K562 (cell line): ENCODE measurements at regions not wholly inside any gene's neighbourhood (a gene's known extent, or its start where the extent isn't known, plus 50 kb on each side); places are given as distances from the start of the nearest gene placed in this dataset.
"Not testable (repeated sequence)": the region's sequence is repeated elsewhere in the genome, so short reads cannot be mapped to it uniquely, and the experiment has no call there.

Experiments used
- ATAC-seq: fragments of 200-7000 bp; cut with Tn5 transposase; 3 replicates; pipeline ENCODE4 v1.9.1; 2020; ENCODE audit warnings: moderate library complexity
- BruUV-seq: library from RNA; stranded (reverse); fragments of 400-500 nt; replicated peaks from 2 replicates; lab custom pipeline; 2021; lab: Mats Ljungman, UMichigan
- CTCF ChIA-PET: fragments of 300-600 bp; formaldehyde crosslinking; extraction: SDS; loops from one replicate; lab custom pipeline; 2021; ENCODE audit warnings: low intra/inter-chr PET ratio; lab: Yijun Ruan, JAX
- POLR2A ChIA-PET: fragments of 300-600, 350-650 bp; sonication (Branson Sonifier 250); formaldehyde crosslinking; extraction: SDS; loops from one replicate; lab custom pipeline; 2021; ENCODE audit warnings: antibody characterized with exemption, inconsistent platforms; lab: Yijun Ruan, JAX
- DNase-seq, 4 experiments: peaks; one replicate each; pipeline versions ENCODE4 v3.0.0 to v3.0.0-alpha.2; 2011 to 2018; ENCODE audit warnings: low spot score in 3 of 4, mixed read lengths in 3 of 4; ENCODE audit errors: extremely low read depth in 1 of 4
- FAIRE-seq: peaks from 2 replicates; lab custom pipeline; 2011; peaks lifted over from hg19 to GRCh38; lab: Jason Lieb, UNC
- H2AFZ ChIP-seq: 2 replicates; pipeline ENCODE4 v1.6.0; 2011; ENCODE audit warnings: low read depth, low read length, control low read depth, inconsistent platforms
- H3K27ac ChIP-seq: fragments of 200-600 bp; 3 replicates; pipeline ENCODE4 v1.8.0; 2011; ENCODE audit warnings: low read depth, mild to moderate bottlenecking, control low read depth, inconsistent platforms, low read length, moderate library complexity, mixed read lengths; ENCODE audit errors: extremely low read depth
- H3K27me3 ChIP-seq, 2 experiments: fragments of 300-600 bp in 1 of 2; 2 replicates in 1 of 2; 3 replicates in 1 of 2; pipeline versions ENCODE4 v1.6.0 to v1.8.0; 2011; ENCODE audit warnings: inconsistent platforms in 2 of 2, low read length in 2 of 2, mild to moderate bottlenecking in 1 of 2, mixed read lengths in 1 of 2, moderate library complexity in 1 of 2; ENCODE audit not compliant: control insufficient read depth in 2 of 2, insufficient read depth in 2 of 2
- H3K36me3 ChIP-seq: fragments of 300-600 bp; 3 replicates; pipeline ENCODE4 v1.8.0; 2011; ENCODE audit warnings: mild to moderate bottlenecking, low read length, inconsistent platforms; ENCODE audit not compliant: control insufficient read depth, insufficient read depth
- H3K4me1 ChIP-seq, 2 experiments: fragments of 200-600 bp in 1 of 2; replicated peaks in 1 of 2; 2 replicates in 1 of 2; 3 replicates in 1 of 2; pipeline versions ENCODE4 v1.5.1 to v1.8.0; 2011; ENCODE audit warnings: inconsistent platforms in 2 of 2, low read length in 2 of 2, mild to moderate bottlenecking in 1 of 2, mixed read lengths in 1 of 2, moderate library complexity in 1 of 2; ENCODE audit not compliant: control insufficient read depth in 2 of 2, insufficient read depth in 2 of 2
- H3K4me2 ChIP-seq: 2 replicates; pipeline ENCODE4 v1.6.1; 2011; ENCODE audit warnings: low read length, control low read depth, inconsistent platforms, mixed read lengths; ENCODE audit not compliant: insufficient read depth
- H3K4me3 ChIP-seq: fragments of 200-600 bp; sonication (generic), shearing (Covaris generic); 2 replicates; pipeline ENCODE4 v1.5.1; 2016; ENCODE audit warnings: control low read depth, inconsistent platforms
- H3K79me2 ChIP-seq: fragments of 200-600 bp; 3 replicates; pipeline ENCODE4 v1.8.0; 2011; ENCODE audit warnings: low read length, inconsistent platforms; ENCODE audit not compliant: control insufficient read depth, insufficient read depth
- H3K9ac ChIP-seq, 2 experiments: 2 replicates each; pipeline versions ENCODE4 v1.6.0 to v1.6.1; 2011; ENCODE audit warnings: low read depth in 2 of 2, low read length in 2 of 2, control low read depth in 1 of 2, inconsistent platforms in 1 of 2, mild to moderate bottlenecking in 1 of 2, mixed read lengths in 1 of 2; ENCODE audit not compliant: insufficient read depth in 1 of 2
- H3K9me1 ChIP-seq: one replicate; pipeline ENCODE4 v1.6.0; 2011; ENCODE audit warnings: inconsistent platforms, mild to moderate bottlenecking, low read length, moderate library complexity; ENCODE audit not compliant: control insufficient read depth, insufficient read depth
- H3K9me3 ChIP-seq: replicated peaks from 2 replicates; pipeline ENCODE4 v1.5.1; 2011; ENCODE audit warnings: low read depth, low read length, inconsistent platforms; ENCODE audit not compliant: control insufficient read depth, insufficient read depth
- H4K20me1 ChIP-seq: replicated peaks from 2 replicates; pipeline ENCODE4 v1.6.1; 2011; ENCODE audit warnings: low read length, inconsistent platforms, mixed read lengths; ENCODE audit not compliant: control insufficient read depth, insufficient read depth
- WGBS: fragments of 100-300 bp; shearing (Covaris generic); methylation state at CpG from one replicate; pipeline ENCODE4 v1.1.6; 2016; ENCODE audit warnings: low coverage, mixed read lengths; ENCODE audit not compliant: insufficient coverage; ENCODE audit errors: missing lambda C conversion rate; 5-methylcytosine and 5-hydroxymethylcytosine counted together
- in situ Hi-C: fragments of 300-500 bp; cut with MboI; formaldehyde crosslinking; loops from 4 replicates; pipeline ENCODE4 v1.15.0; 2018; ENCODE audit warnings: inconsistent platforms, mixed read lengths
- intact Hi-C: fragments of 100-400 bp; cut with micrococcal nuclease; formaldehyde crosslinking; loops from 2 replicates; pipeline ENCODE4 v1.14.2; 2022

DNA sequence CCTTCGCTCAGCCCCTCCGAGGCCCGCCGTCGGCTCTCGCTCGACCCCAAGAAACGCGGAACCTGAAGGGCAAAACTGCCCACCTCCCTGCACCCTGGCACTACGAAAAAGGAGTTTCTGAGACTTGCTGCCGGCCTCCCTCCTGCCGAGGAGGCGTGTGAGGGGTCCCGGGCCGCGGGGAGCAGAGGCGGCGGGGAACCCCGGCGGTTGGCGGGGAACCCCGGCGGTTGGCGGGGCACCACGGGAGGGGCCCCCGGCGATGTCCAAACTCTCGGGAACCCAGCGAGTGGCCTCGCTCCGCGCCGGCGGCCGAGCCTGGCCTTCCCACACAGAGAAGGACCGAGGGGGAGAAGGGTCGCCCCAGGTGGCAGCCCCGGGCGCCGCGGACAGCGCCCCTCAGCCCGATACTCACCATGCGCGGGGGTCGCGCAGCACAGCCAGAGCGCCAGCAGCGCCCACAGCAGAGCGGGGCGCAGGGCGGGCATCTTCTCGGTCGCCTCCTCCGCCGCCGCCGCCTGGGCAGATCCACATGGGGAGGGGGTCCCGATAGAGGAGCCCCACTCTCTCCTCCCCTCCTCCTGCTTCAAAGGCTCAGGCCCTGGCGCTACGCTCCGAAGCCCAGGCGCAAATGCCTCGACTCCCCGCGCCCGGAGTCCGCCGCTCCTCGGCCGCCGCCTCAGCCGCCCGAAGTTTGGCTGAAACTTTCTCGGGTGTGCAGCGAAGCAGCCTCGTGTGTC, 69.4 kb upstream of the NUDT4B start:
- in situ Hi-C loops, H4K20me1 ChIP-seq, intact Hi-C loops, H3K79me2 ChIP-seq, H3K27ac ChIP-seq, H3K4me1 ChIP-seq, FAIRE-seq, H3K27me3 ChIP-seq, H3K4me3 ChIP-seq, H3K9me3 ChIP-seq, CTCF ChIA-PET, H3K36me3 ChIP-seq, DNase-seq, H2AFZ ChIP-seq, BruUV-seq, ATAC-seq, H3K9me1 ChIP-seq, POLR2A ChIA-PET, H3K4me2 ChIP-seq, H3K9ac ChIP-seq: not testable (repeated sequence)
- WGBS, result no CpG with 5 or more reads among the region's 77 CpGs

DNA sequence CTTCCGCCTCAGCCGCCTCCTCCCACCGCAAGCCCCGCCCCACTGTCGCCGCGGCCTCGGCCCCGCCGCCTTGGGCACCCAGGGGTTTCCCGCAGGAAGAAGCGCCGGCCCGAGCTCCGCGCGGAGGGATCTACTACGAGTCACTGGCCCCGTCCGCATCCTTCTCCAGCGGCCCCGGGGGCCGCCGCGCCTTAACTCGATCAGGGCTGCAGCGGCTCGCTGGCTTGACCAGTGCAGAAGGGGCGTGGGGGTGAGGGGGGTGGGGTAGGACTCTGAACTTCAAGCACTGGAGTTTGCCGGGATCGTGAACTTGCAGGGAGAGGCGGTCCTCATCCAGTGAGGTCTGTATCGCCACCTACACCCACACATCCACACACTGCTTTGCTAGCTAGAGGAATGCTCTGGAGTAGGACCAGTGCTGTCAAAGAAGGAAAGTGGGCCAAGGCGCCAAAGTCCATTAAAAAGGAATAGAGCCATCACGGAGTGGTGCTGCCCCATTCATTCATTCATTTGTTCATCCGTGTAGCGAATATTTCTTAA, 68.7 kb upstream of the NUDT4B start:
- H3K4me2 ChIP-seq, CTCF ChIA-PET, H3K79me2 ChIP-seq, DNase-seq, H3K36me3 ChIP-seq, H2AFZ ChIP-seq, H3K4me3 ChIP-seq, FAIRE-seq, in situ Hi-C loops, POLR2A ChIA-PET, intact Hi-C loops, H3K9me1 ChIP-seq, H3K4me1 ChIP-seq, H3K9me3 ChIP-seq, H3K9ac ChIP-seq, H3K27ac ChIP-seq, H3K27me3 ChIP-seq, H4K20me1 ChIP-seq: not testable (repeated sequence)
- peak; percentile 90 for ATAC-seq
- TSS peak; percentile 83 for BruUV-seq
- no CpG with 5 or more reads among the region's 37 CpGs for WGBS

GRCh38 chr1:148686735-148687134, 61.8 kb upstream of the NUDT4B start:
- H3K4me3 ChIP-seq, H3K27me3 ChIP-seq, H2AFZ ChIP-seq, H3K79me2 ChIP-seq, H3K9me3 ChIP-seq, H3K36me3 ChIP-seq, ATAC-seq, H4K20me1 ChIP-seq, H3K27ac ChIP-seq, DNase-seq, H3K9ac ChIP-seq, CTCF ChIA-PET, H3K4me1 ChIP-seq, intact Hi-C loops, FAIRE-seq, H3K4me2 ChIP-seq, H3K9me1 ChIP-seq, BruUV-seq, POLR2A ChIA-PET, in situ Hi-C loops: not testable (repeated sequence)
- no CpG with 5 or more reads among the region's 4 CpGs for WGBS

DNA sequence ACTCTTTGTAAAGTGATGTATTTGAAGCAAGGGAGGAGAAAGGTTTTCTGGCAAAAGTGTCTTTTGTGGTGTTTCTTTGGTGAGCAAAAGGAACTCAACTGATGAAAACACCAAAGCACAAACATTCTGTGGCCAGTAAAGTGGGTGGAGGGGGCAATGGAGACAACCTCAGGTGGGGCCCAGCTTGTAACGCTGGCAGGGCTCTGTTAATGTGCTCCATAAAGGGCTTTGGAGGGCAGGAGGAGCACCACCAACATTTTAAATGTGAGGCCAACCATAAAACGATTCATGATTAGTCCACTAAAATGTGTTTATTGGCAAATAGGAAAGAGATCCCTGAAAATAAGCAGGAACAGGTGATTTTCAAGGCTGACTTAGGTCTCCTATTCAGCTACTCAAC, 61.2 kb upstream of the NUDT4B start:
- H3K4me1 ChIP-seq, H3K4me3 ChIP-seq, POLR2A ChIA-PET, H3K27ac ChIP-seq, H3K9me1 ChIP-seq, H3K4me2 ChIP-seq, FAIRE-seq, H3K36me3 ChIP-seq, BruUV-seq, intact Hi-C loops, in situ Hi-C loops, H3K9ac ChIP-seq, CTCF ChIA-PET, H3K79me2 ChIP-seq, H4K20me1 ChIP-seq, H2AFZ ChIP-seq, H3K9me3 ChIP-seq, ATAC-seq, DNase-seq, H3K27me3 ChIP-seq: not testable (repeated sequence)
- WGBS, result no CpG with 5 or more reads among the region's 2 CpGs
